ENCODE measurements at regions not wholly inside any gene's neighbourhood (a gene's known extent, or its start where the extent isn't known, plus 50 kb on each side); places are given as distances from the start of the nearest gene placed in this dataset.

GRCh38 chr15:46146002-46146401, 511.2 kb downstream of the SQOR start:
- H2BK15ac ChIP-seq (ENCODE audit: low read depth, low read length), result no peak overlapping the region

More at GRCh38 chr15:46146002-46146401, 511.2 kb downstream of the SQOR start:
- Histone ChIP-seq H4K20me1 (ENCODE audit: control insufficient read depth, insufficient read depth, insufficient read length) (no peaks in the 10 kb centered on the region), H4K5ac (ENCODE audit: insufficient read length, low read depth, low read length) (no peak overlapping the region), H2AK5ac (ENCODE audit: insufficient read length, low read length) (no peak overlapping the region), H3T11ph (ENCODE audit: low read length) (no peak overlapping the region), H2AFZ (ENCODE audit: low read length) (no peak overlapping the region), H3K23me2 (ENCODE audit: insufficient read length, low read depth, low read length, poor library complexity, severe bottlenecking) (no peaks in the 10 kb centered on the region), H2BK20ac (ENCODE audit: low read depth, low read length, poor library complexity, severe bottlenecking) (no peak overlapping the region), H3K4me1 (ENCODE audit: insufficient read depth, low read length) (no peaks in the 10 kb centered on the region), H3K4ac (ENCODE audit: low read depth, low read length) (no peak overlapping the region), H3K4me2 (ENCODE audit: insufficient read depth, insufficient read length, low read length) (no peak overlapping the region), H3K79me1 (ENCODE audit: insufficient read depth, low read depth, low read length, poor library complexity, severe bottlenecking) (no peaks in the 10 kb centered on the region), H2BK5ac (ENCODE audit: insufficient read length, low read length) (no peak overlapping the region), H3K9me3 (ENCODE audit: control insufficient read depth, low read depth, low read length) (no peaks in the 10 kb centered on the region), H3K79me2 (ENCODE audit: insufficient read depth, low read length) (no peaks in the 10 kb centered on the region), H3K14ac (ENCODE audit: insufficient read depth, low read length) (no peak overlapping the region; the same call in 1 of the 2 replicates), H3K56ac (ENCODE audit: insufficient read length, low read depth, low read length) (no peak overlapping the region), H4K91ac (ENCODE audit: insufficient read length, low read depth, low read length) (no peak overlapping the region), H2BK12ac (ENCODE audit: insufficient read length, low read depth, low read length) (no peak overlapping the region), H3K27ac (ENCODE audit: insufficient read length, low read depth, low read length) (no peak overlapping the region), H3K9ac (ENCODE audit: extremely low read depth, insufficient read length, low read length) (no peak overlapping the region), H3K23ac (ENCODE audit: insufficient read length, low read depth, low read length) (no peak overlapping the region), H2BK120ac (ENCODE audit: low read depth, low read length, poor library complexity, severe bottlenecking) (no peak overlapping the region), H3K27me3 (ENCODE audit: insufficient read depth, low read length) (no peaks in the 10 kb centered on the region), H4K8ac (replicated peaks; ENCODE audit: insufficient read length, low read depth, low read length) (no peak overlapping the region), H3K18ac (ENCODE audit: insufficient read length, low read depth, low read length) (no peak overlapping the region)
- no peak for TF ChIP-seq CTCF (conservative IDR thresholded peaks at IDR 0.05)
- Mint-ChIP-seq H3K4me3 (no peak overlapping the region), H3K36me3 (ENCODE audit: insufficient read depth in 1 of 3, low read depth in 3 of 3) (no peaks in the 10 kb centered on the region; a peak in 1 of 7 replicates), H3K27ac (no peak overlapping the region), H3K27me3 (ENCODE audit: low read depth) (no peaks in the 10 kb centered on the region), H3K9me3 (peaks cover 12 to 39% of the 10 kb centered on the region in 2 experiments), H3K4me1 (no peaks in the 10 kb centered on the region)
- no CpG with 5 or more reads among the region's 3 CpGs for WGBS (ENCODE audit: extremely low coverage, insufficient read length, low lambda C conversion rate)
- DNase-seq, result no peak

All from H9 (cell line).